HCEC 1CT (cell line): ENCODE measurements at regions not wholly inside any gene's neighbourhood (a gene's known extent, or its start where the extent isn't known, plus 50 kb on each side); places are given as distances from the start of the nearest gene placed in this dataset.
"Not testable (repeated sequence)": the region's sequence is repeated elsewhere in the genome, so short reads cannot be mapped to it uniquely, and the experiment has no call there.

ENCODE experiments used
- DNase-seq: peaks from one replicate; pipeline ENCODE4 v3.0.0-alpha.2; 2017

GRCh38 chr21:35207322-35207721 is 158.2 kb upstream of the RUNX1 start:
- no peak for DNase-seq

GRCh38 chr21:35206141-35207125 is 157.3 kb upstream of the RUNX1 start:
- no peak for DNase-seq

GRCh38 chr21:35204850-35205541 is 155.9 kb upstream of the RUNX1 start:
- peak; percentile 75 for DNase-seq

GRCh38 chr21:35204125-35204524 is 155.0 kb upstream of the RUNX1 start:
- no peak for DNase-seq

- DNase-seq, result peak; percentile 84
These were observed 154.2 kb upstream of the RUNX1 start for GRCh38 chr21:35203093-35203977.

- peak; percentile 83 for DNase-seq
These were observed 153.3 kb upstream of the RUNX1 start for GRCh38 chr21:35202431-35202830.

GRCh38 chr21:35201799-35202198 is 152.7 kb upstream of the RUNX1 start:
- DNase-seq, result no peak

GRCh38 chr21:35201288-35201687 is 152.2 kb upstream of the RUNX1 start:
- no peak for DNase-seq

- DNase-seq, result no peak
These were observed 150.6 kb upstream of the RUNX1 start for GRCh38 chr21:35199733-35200015.

GRCh38 chr21:35198982-35199732 is 150.1 kb upstream of the RUNX1 start:
- DNase-seq, result no peak

- no peak for DNase-seq
These were observed 149.5 kb upstream of the RUNX1 start for GRCh38 chr21:35198565-35198964.

- DNase-seq, result peak; percentile 86
These were observed 148.9 kb upstream of the RUNX1 start for GRCh38 chr21:35197992-35198431.

GRCh38 chr21:35197191-35197590 is 148.1 kb upstream of the RUNX1 start:
- peak; percentile 64 for DNase-seq

GRCh38 chr21:35196128-35196527 is 147.0 kb upstream of the RUNX1 start:
- DNase-seq, result no peak

GRCh38 chr21:35195232-35195631 is 146.1 kb upstream of the RUNX1 start:
- DNase-seq, result peak; percentile 16

GRCh38 chr21:35191754-35192153 is 142.7 kb upstream of the RUNX1 start:
- no peak for DNase-seq

- no peak for DNase-seq
These were observed 142.0 kb upstream of the RUNX1 start for GRCh38 chr21:35191128-35191527.

GRCh38 chr21:35190201-35190701 is 141.1 kb upstream of the RUNX1 start:
- DNase-seq, result peak; percentile 47

- DNase-seq, result peak; percentile 72
These were observed 140.2 kb upstream of the RUNX1 start for GRCh38 chr21:35189077-35189863.

GRCh38 chr21:35183389-35183788 is 134.3 kb upstream of the RUNX1 start:
- DNase-seq, result not testable (repeated sequence)

- peak; percentile 81 for DNase-seq
These were observed 131.0 kb upstream of the RUNX1 start for GRCh38 chr21:35179990-35180540.
